HEK293T (cell line): ENCODE measurements at regions not wholly inside any gene's neighbourhood (a gene's known extent, or its start where the extent isn't known, plus 50 kb on each side); places are given as distances from the start of the nearest gene placed in this dataset.
"Not testable (repeated sequence)": the region's sequence is repeated elsewhere in the genome, so short reads cannot be mapped to it uniquely, and the experiment has no call there.

Experiments
- ARNT ChIP-seq: fragments of 450-650 bp; IDR thresholded peaks from 2 replicates; pipeline ENCODE4 v1.6.1; 2017; ENCODE audit warnings: mild to moderate bottlenecking
- BHLHE40 ChIP-seq: fragments of 450-650 bp; IDR thresholded peaks from 2 replicates; pipeline ENCODE4 v1.6.1; 2016; ENCODE audit warnings: mild to moderate bottlenecking, moderate library complexity, borderline replicate concordance
- CTBP1 ChIP-seq: fragments of 450-650 bp; IDR thresholded peaks from 2 replicates; pipeline ENCODE4 v1.6.1; 2016; ENCODE audit warnings: borderline replicate concordance
- ELF4 ChIP-seq: fragments of 450-650 bp; IDR thresholded peaks from 2 replicates; pipeline ENCODE4 v1.6.1; 2017; ENCODE audit warnings: antibody characterized with exemption
- NFRKB ChIP-seq: fragments of 450-650 bp; IDR thresholded peaks from 2 replicates; pipeline ENCODE4 v1.6.1; 2016; ENCODE audit warnings: mild to moderate bottlenecking, moderate library complexity

- TF ChIP-seq ARNT, ELF4, NFRKB, BHLHE40, CTBP1: not testable (repeated sequence)
Measured at GRCh38 chr6:2317498-2317897, 72.1 kb upstream of the GMDS start.
